HuH-7 (cell line): ENCODE measurements at regions not wholly inside any gene's neighbourhood (a gene's known extent, or its start where the extent isn't known, plus 50 kb on each side); places are given as distances from the start of the nearest gene placed in this dataset.

Source experiments
- DNase-seq: peaks from one replicate; pipeline ENCODE4 v3.0.0; 2011; ENCODE audit warnings: low spot score

GRCh38 chr14:34241185-34241711 is 220.8 kb downstream of the SPTSSA start:
- DNase-seq = no peak

GRCh38 chr14:34238610-34239009 is 223.4 kb downstream of the SPTSSA start:
- DNase-seq = no peak

DNA sequence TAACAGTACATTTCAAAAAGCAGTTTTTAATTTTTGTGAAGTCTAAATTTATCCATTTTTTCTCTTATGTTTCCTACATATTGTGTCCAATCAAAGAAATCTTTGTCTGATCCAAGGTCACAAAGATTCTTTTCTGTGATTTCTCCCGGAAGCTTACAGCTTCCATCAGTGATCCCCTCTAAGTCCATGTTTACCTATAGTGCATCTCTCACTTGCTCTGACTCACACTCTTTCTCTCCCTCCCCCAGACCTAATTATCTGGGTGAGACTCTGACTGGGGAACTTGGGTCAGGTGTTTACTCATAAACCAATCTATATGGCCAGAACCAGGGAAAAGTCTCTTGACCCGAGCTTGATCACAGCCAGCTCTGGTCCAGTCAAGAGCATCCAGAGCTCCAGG is 224.4 kb downstream of the SPTSSA start:
- DNase-seq = no peak

- DNase-seq = no peak
Measured at GRCh38 chr14:34237081-34237480, 225.0 kb downstream of the SPTSSA start.

GRCh38 chr14:34235643-34236300 is 226.3 kb downstream of the SPTSSA start:
- no peak for DNase-seq

- DNase-seq = no peak
Measured at GRCh38 chr14:34234258-34234657, 227.8 kb downstream of the SPTSSA start.

- DNase-seq = no peak
Measured at GRCh38 chr14:34233619-34234018, 228.4 kb downstream of the SPTSSA start.

GRCh38 chr14:34232790-34233189 is 229.2 kb downstream of the SPTSSA start:
- no peak for DNase-seq

DNA sequence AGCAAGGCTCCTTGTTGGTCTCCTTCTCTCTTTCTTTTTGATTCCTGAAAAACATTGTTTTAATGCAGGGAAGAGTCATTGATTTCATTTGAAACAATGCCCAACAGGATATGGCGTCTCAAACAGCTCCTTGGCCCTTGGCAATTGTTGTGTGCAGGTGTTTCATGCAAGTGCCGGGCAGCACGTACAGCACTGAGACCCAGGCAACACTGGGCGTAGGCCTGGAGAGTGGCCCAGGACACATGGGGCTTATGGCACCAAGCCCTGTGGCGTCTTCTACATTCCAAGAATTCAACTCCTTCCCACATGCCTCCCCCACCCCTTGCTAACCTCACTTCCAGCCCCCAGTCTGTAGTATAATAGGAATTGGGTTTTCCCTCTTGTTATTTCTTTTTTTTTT is 230.4 kb downstream of the SPTSSA start:
- no peak for DNase-seq

DNA sequence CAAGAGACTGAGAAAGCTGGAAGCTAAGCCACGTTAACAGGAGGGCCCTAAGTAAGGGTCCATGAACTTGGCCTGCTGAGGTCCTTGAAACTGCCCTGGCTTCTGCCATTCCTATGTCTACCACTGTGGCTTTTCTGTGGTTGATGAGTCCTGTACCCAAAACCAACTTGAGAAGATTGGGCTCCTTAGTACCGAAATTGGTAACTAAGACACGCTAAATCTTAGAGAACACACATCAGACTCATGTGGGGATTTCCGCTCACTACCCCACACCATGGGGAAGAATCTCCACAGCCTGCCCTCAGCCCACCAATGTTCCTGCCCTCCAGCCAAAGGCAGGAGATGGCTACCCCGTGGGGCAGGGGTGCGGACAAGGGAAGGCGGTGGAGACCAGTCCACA is 232.9 kb downstream of the SPTSSA start:
- no peak for DNase-seq

- DNase-seq = no peak
Measured at GRCh38 chr14:34228650-34228976, 233.4 kb downstream of the SPTSSA start.

GRCh38 chr14:34227834-34228649 is 234.0 kb downstream of the SPTSSA start:
- DNase-seq = peak; percentile 57

GRCh38 chr14:34224221-34224620 is 237.8 kb downstream of the SPTSSA start:
- no peak for DNase-seq

DNA sequence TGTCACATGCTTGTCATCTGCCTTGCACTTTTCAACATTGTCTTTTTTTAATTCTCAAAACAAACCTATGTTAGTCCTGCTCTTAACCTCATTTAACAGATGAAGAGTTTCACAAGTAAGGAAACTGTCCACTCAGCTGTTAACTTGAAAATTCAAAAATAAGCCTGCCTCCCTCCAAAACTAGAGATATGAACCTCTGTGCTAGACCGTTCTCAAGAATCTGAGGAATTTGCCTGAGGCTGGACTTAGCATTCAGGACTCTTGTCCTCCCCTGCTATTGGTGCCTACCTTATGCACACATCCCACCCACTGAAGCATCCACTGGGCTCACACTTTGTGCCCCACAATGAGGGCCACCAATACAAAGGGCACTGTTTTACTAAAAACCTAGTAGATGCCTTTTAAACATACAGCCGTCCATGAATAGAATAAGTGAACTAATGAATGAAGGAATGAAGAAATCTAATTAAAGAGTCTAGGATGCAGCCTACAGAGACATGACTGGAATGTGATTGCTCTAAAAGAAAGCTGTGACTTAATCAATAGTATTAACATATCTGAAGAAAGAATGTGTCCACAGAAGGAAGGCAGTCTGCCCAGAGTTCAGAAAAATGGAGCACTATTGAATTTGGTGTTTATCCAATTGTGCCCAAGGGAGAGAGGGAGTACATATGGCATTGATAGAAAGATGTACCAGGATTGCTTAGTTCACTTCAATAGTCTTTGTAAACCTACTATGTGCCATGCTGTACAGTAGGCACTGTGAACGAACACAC is 238.5 kb downstream of the SPTSSA start:
- DNase-seq = no peak

- DNase-seq = no peak
Measured at GRCh38 chr14:34222867-34223266, 239.2 kb downstream of the SPTSSA start.

- no peak for DNase-seq
Measured at GRCh38 chr14:34222122-34222521, 239.9 kb downstream of the SPTSSA start.

- no peak for DNase-seq
Measured at GRCh38 chr14:34220921-34221320, 241.1 kb downstream of the SPTSSA start.

- no peak for DNase-seq
Measured at GRCh38 chr14:34220378-34220706, 241.7 kb downstream of the SPTSSA start.

- no peak for DNase-seq
Measured at GRCh38 chr14:34219661-34220377, 242.2 kb downstream of the SPTSSA start.

- DNase-seq = no peak
Measured at GRCh38 chr14:34218881-34219280, 243.2 kb downstream of the SPTSSA start.

DNA sequence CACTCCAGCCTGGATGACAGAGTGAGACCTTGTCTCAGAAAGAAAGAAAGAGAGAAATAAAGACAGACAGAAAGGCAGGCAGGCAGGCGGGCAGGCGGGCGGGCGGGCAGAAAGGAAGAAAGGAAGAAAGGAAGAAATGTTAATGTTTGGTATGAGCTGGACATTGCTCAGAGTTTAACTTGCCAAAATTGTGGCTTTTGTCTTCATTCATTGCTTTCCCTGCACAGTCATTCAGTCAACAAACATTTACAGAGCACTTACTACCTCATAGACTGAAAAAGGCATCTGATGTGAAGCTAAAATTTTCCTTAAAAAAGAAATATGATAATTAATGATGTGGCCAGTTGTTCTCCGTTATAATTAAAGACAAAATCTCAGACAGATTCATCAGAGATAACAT is 247.1 kb downstream of the SPTSSA start:
- no peak for DNase-seq

DNA sequence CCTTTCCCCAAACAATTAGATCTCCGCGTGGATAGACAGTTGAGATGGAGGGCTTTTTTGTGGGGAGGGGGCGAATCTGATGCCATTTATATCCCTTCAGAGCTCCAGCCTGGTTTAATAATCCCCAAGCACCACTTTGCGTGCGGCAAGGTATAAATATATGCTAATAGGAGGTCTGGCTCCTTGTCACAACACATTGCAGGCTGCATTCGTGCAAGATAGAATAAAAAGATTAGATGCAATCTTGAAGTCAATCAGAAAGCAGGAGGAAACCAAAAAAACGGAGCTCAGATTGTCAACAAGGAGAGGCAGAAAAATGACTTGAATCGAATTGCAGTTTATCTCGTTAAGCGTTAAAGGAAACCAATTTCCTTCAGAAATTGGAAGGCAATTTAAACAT is 248.7 kb downstream of the SPTSSA start:
- DNase-seq = no peak
